Endothelial cell (in vitro differentiated cells): ENCODE measurements at regions not wholly inside any gene's neighbourhood (a gene's known extent, or its start where the extent isn't known, plus 50 kb on each side); places are given as distances from the start of the nearest gene placed in this dataset.

Source experiments
- DNase-seq: peaks from one replicate; pipeline ENCODE4 v3.0.0; 2021; ENCODE audit warnings: low spot score
- H3K27ac Mint-ChIP-seq: one replicate; pipeline ENCODE4 v1.8.0; 2021; ENCODE audit warnings: mixed read lengths, inconsistent platforms; ENCODE audit not compliant: unreplicated experiment
- H3K27me3 Mint-ChIP-seq: one replicate; pipeline ENCODE4 v1.8.0; 2021; ENCODE audit warnings: mild to moderate bottlenecking, moderate library complexity, mixed read lengths, inconsistent platforms; ENCODE audit not compliant: unreplicated experiment
- H3K36me3 Mint-ChIP-seq: one replicate; pipeline ENCODE4 v1.8.0; 2021; ENCODE audit warnings: mild to moderate bottlenecking, low read depth, mixed read lengths, inconsistent platforms; ENCODE audit not compliant: unreplicated experiment
- H3K4me1 Mint-ChIP-seq: one replicate; pipeline ENCODE4 v1.8.0; 2021; ENCODE audit warnings: mild to moderate bottlenecking, mixed read lengths, inconsistent platforms; ENCODE audit not compliant: unreplicated experiment
- H3K4me3 Mint-ChIP-seq: one replicate; pipeline ENCODE4 v1.8.0; 2021; ENCODE audit warnings: mild to moderate bottlenecking, mixed read lengths, inconsistent platforms; ENCODE audit not compliant: unreplicated experiment
- H3K9me3 Mint-ChIP-seq: one replicate; pipeline ENCODE4 v1.8.0; 2021; ENCODE audit warnings: mixed read lengths, inconsistent platforms; ENCODE audit not compliant: unreplicated experiment
- CTCF ChIP-seq: fragments of 200-600 bp; sonication (generic); IDR thresholded peaks from one replicate; pipeline ENCODE4 v1.5.0; 2021; ENCODE audit warnings: antibody characterized with exemption; ENCODE audit not compliant: unreplicated experiment

- TF ChIP-seq CTCF = no peak
- H3K27me3 Mint-ChIP-seq = no peaks in the 10 kb centered on the region
- H3K27ac Mint-ChIP-seq = no peak overlapping the region
- no peaks in the 10 kb centered on the region for H3K9me3 Mint-ChIP-seq
- no peak for DNase-seq
- no peaks in the 10 kb centered on the region for H3K36me3 Mint-ChIP-seq
- H3K4me1 Mint-ChIP-seq = no peaks in the 10 kb centered on the region
- no peak overlapping the region for H3K4me3 Mint-ChIP-seq
Observed at GRCh38 chr11:30131535-30131934, 99.3 kb upstream of the FSHB start.

- Mint-ChIP-seq H3K4me3 (no peak overlapping the region), H3K36me3 (no peaks in the 10 kb centered on the region), H3K27ac (no peak overlapping the region), H3K4me1 (no peaks in the 10 kb centered on the region), H3K9me3 (no peaks in the 10 kb centered on the region), H3K27me3 (peaks cover 3% of the 10 kb centered on the region)
- TF ChIP-seq CTCF = no peak
- no peak for DNase-seq
Observed at GRCh38 chr11:30133281-30133680, 97.5 kb upstream of the FSHB start.

- peak; percentile 38 for DNase-seq
- peaks cover 3% of the 10 kb centered on the region for H3K27me3 Mint-ChIP-seq
- H3K9me3 Mint-ChIP-seq = no peaks in the 10 kb centered on the region
- TF ChIP-seq CTCF = peak; percentile 91
- no peaks in the 10 kb centered on the region for H3K4me1 Mint-ChIP-seq
- no peak overlapping the region for H3K4me3 Mint-ChIP-seq
- no peak overlapping the region for H3K27ac Mint-ChIP-seq
- H3K36me3 Mint-ChIP-seq = no peaks in the 10 kb centered on the region
Observed at GRCh38 chr11:30143098-30143705, 87.6 kb upstream of the FSHB start.

- H3K4me1 Mint-ChIP-seq = no peaks in the 10 kb centered on the region
- H3K4me3 Mint-ChIP-seq = no peak overlapping the region
- TF ChIP-seq CTCF = no peak
- no peaks in the 10 kb centered on the region for H3K9me3 Mint-ChIP-seq
- peaks cover 3% of the 10 kb centered on the region for H3K27me3 Mint-ChIP-seq
- DNase-seq = no peak
- H3K27ac Mint-ChIP-seq = no peak overlapping the region
- no peaks in the 10 kb centered on the region for H3K36me3 Mint-ChIP-seq
Observed at GRCh38 chr11:30147293-30147692, 83.5 kb upstream of the FSHB start.

- no peaks in the 10 kb centered on the region for H3K36me3 Mint-ChIP-seq
- peaks cover 3% of the 10 kb centered on the region for H3K27me3 Mint-ChIP-seq
- no peak overlapping the region for H3K27ac Mint-ChIP-seq
- DNase-seq = no peak
- H3K4me3 Mint-ChIP-seq = no peak overlapping the region
- no peak for TF ChIP-seq CTCF
- H3K4me1 Mint-ChIP-seq = no peaks in the 10 kb centered on the region
- no peaks in the 10 kb centered on the region for H3K9me3 Mint-ChIP-seq
Observed at GRCh38 chr11:30149998-30150397, 80.8 kb upstream of the FSHB start.
